KMS-11 (cell line): ENCODE measurements at regions not wholly inside any gene's neighbourhood (a gene's known extent, or its start where the extent isn't known, plus 50 kb on each side); places are given as distances from the start of the nearest gene placed in this dataset.

Experiments used
- H2AFZ ChIP-seq: fragments of 200-600 bp; sonication (generic); 2 replicates; pipeline ENCODE4 v1.6.1; 2016; ENCODE audit warnings: antibody characterized with exemption, mixed run types, low read depth
- H3K27ac ChIP-seq: fragments of 200-600 bp; sonication (generic); 2 replicates; pipeline ENCODE4 v1.6.1; 2016; ENCODE audit warnings: mild to moderate bottlenecking, mixed run types
- H3K27me3 ChIP-seq: fragments of 200-600 bp; sonication (generic); 2 replicates; pipeline ENCODE4 v1.6.1; 2017; ENCODE audit warnings: mild to moderate bottlenecking, low read depth, mixed run types, moderate library complexity; ENCODE audit not compliant: insufficient read depth
- H3K36me3 ChIP-seq: fragments of 200-600 bp; sonication (generic); 2 replicates; pipeline ENCODE4 v1.6.1; 2017; ENCODE audit warnings: mild to moderate bottlenecking, mixed run types; ENCODE audit not compliant: insufficient read depth
- H3K4me1 ChIP-seq: fragments of 200-600 bp; sonication (generic); 2 replicates; pipeline ENCODE4 v1.6.1; 2016; ENCODE audit warnings: mild to moderate bottlenecking, low read depth, mixed run types; ENCODE audit not compliant: poor library complexity, severe bottlenecking
- H3K4me2 ChIP-seq: fragments of 200-600 bp; sonication (generic); 2 replicates; pipeline ENCODE4 v1.7.0; 2016; ENCODE audit warnings: mild to moderate bottlenecking, mixed run types
- H3K4me3 ChIP-seq: fragments of 200-600 bp; sonication (generic); IDR thresholded peaks from 2 replicates; pipeline ENCODE4 v1.6.1; 2017; ENCODE audit warnings: low read depth, low read length, mixed read lengths; ENCODE audit not compliant: insufficient read depth
- H3K79me2 ChIP-seq: fragments of 200-600 bp; sonication (generic); 2 replicates; pipeline ENCODE4 v1.6.1; 2016; ENCODE audit warnings: low read depth, mixed run types; ENCODE audit not compliant: insufficient read depth
- H3K9ac ChIP-seq: fragments of 200-600 bp; sonication (generic); 2 replicates; pipeline ENCODE4 v1.6.1; 2016; ENCODE audit warnings: mild to moderate bottlenecking, mixed run types
- H4K20me1 ChIP-seq: fragments of 200-600 bp; sonication (generic); 2 replicates; pipeline ENCODE4 v1.6.1; 2016; ENCODE audit warnings: mild to moderate bottlenecking, mixed run types; ENCODE audit not compliant: insufficient read depth
- TF ChIP-seq, protein P1 (sequence below): fragments of 200-600 bp; sonication (generic); conservative IDR thresholded peaks from 2 replicates; pipeline ENCODE4 v1.6.1; 2017; ENCODE audit warnings: low read depth, mild to moderate bottlenecking, antibody characterized with exemption, low read length, moderate library complexity, mixed read lengths

DNA sequence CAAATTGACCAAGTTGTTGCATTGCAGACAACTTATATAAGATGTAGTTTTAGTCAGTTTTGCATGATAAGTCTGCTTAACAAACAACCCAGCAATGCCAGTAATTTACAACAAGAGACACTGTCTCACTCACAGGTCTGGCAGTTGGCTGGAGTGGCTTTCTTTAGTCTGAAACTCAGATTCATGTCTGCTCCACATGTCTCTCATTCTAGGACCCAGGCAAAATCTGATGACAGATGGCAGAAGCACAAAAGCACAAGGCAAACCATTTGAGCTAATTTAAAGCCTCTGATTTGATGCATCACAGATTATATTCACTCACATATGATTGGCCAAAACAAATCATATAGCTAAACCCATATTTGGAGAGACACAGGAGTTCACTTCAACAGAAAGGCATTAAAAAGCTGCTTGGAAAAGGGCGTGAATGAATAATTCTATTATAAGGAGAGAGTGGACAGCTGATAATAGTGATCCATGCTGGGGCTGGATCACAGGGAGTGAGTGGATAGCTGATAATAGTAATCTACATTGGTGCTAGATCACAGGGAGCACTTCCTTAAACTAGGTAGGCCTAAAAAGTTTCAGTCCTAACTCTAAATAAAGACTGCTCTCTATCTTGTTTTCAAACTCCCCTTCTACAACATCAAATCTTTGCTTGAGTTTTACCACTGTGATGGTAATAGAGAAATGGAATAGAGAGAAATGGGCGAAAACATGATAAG is 593.2 kb upstream of the ZNF804A start:
- Histone ChIP-seq H3K4me1 (peaks cover 58% of the 10 kb centered on the region), H2AFZ (peak overlapping the region; percentile 28), H3K4me2 (peak overlapping the region; percentile 44), H4K20me1 (no peaks in the 10 kb centered on the region), H3K79me2 (no peaks in the 10 kb centered on the region), H3K27ac (peak overlapping the region; percentile 45), H3K36me3 (no peaks in the 10 kb centered on the region), H3K27me3 (no peaks in the 10 kb centered on the region), H3K4me3 (peak overlapping the region; percentile 57), H3K9ac (no peak overlapping the region; the same call in 1 of the 2 replicates)
- TF ChIP-seq, protein P1, sequence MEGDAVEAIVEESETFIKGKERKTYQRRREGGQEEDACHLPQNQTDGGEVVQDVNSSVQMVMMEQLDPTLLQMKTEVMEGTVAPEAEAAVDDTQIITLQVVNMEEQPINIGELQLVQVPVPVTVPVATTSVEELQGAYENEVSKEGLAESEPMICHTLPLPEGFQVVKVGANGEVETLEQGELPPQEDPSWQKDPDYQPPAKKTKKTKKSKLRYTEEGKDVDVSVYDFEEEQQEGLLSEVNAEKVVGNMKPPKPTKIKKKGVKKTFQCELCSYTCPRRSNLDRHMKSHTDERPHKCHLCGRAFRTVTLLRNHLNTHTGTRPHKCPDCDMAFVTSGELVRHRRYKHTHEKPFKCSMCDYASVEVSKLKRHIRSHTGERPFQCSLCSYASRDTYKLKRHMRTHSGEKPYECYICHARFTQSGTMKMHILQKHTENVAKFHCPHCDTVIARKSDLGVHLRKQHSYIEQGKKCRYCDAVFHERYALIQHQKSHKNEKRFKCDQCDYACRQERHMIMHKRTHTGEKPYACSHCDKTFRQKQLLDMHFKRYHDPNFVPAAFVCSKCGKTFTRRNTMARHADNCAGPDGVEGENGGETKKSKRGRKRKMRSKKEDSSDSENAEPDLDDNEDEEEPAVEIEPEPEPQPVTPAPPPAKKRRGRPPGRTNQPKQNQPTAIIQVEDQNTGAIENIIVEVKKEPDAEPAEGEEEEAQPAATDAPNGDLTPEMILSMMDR, result no peak

- Histone ChIP-seq H2AFZ (no peak overlapping the region), H3K4me1 (peaks cover 55% of the 10 kb centered on the region), H3K79me2 (no peaks in the 10 kb centered on the region), H3K9ac (no peak overlapping the region), H3K27me3 (no peaks in the 10 kb centered on the region), H3K4me2 (peak overlapping the region; percentile 6; the same call in 1 of the 2 replicates), H3K27ac (no peak overlapping the region), H4K20me1 (no peaks in the 10 kb centered on the region), H3K4me3 (no peak overlapping the region), H3K36me3 (no peaks in the 10 kb centered on the region)
- TF ChIP-seq, protein P1, result no peak
These were observed 591.3 kb upstream of the ZNF804A start for GRCh38 chr2:184006998-184007397.

- H3K9ac ChIP-seq, result no peak overlapping the region
- H4K20me1 ChIP-seq, result no peaks in the 10 kb centered on the region
- no peaks in the 10 kb centered on the region for H3K27me3 ChIP-seq
- no peak overlapping the region for H2AFZ ChIP-seq
- no peaks in the 10 kb centered on the region for H3K36me3 ChIP-seq
- no peaks in the 10 kb centered on the region for H3K79me2 ChIP-seq
- H3K4me2 ChIP-seq, result no peak overlapping the region
- TF ChIP-seq, protein P1, result no peak
- no peak overlapping the region for H3K27ac ChIP-seq
- H3K4me1 ChIP-seq, result no peaks in the 10 kb centered on the region
- H3K4me3 ChIP-seq, result no peak overlapping the region
These were observed 571.4 kb upstream of the ZNF804A start for GRCh38 chr2:184026961-184027360.

- TF ChIP-seq, protein P1, result no peak
- Histone ChIP-seq H3K4me3 (no peak overlapping the region), H3K36me3 (no peaks in the 10 kb centered on the region), H3K27me3 (no peaks in the 10 kb centered on the region), H2AFZ (no peak overlapping the region), H3K4me1 (no peaks in the 10 kb centered on the region), H4K20me1 (no peaks in the 10 kb centered on the region), H3K4me2 (no peak overlapping the region), H3K9ac (no peak overlapping the region), H3K79me2 (no peaks in the 10 kb centered on the region), H3K27ac (no peak overlapping the region)
These were observed 568.1 kb upstream of the ZNF804A start for GRCh38 chr2:184030245-184030644.
